GM21381 (cell line): ENCODE measurements at regions not wholly inside any gene's neighbourhood (a gene's known extent, or its start where the extent isn't known, plus 50 kb on each side); places are given as distances from the start of the nearest gene placed in this dataset.

ENCODE experiments used
- ATAC-seq: cut with Tn5 transposase; IDR thresholded peaks from one replicate; pipeline ENCODE4 v1.9.1; 2021; ENCODE audit warnings: mild to moderate bottlenecking, moderate library complexity; ENCODE audit not compliant: unreplicated experiment

DNA sequence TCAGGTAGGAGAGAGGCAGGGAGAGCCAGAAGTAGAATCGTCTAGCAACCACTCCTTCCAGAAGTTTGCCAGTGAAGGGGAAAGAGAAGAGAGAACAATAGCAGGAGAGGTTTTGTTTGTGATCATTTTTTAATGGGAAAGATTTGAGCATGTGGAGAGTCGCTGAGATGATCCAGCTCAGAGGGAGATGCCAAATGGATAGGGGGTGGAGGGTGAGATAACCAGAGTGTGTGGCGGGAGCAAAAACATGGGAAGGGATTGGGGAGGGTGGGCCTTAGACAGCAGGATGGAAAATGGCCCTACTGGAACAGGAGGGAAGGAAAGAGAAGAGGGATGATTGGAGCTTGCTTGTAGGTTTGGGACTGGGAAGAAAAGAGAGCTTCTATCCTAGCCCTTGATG lies 269.8 kb downstream of the GLI2 start:
- ATAC-seq, result no peak

DNA sequence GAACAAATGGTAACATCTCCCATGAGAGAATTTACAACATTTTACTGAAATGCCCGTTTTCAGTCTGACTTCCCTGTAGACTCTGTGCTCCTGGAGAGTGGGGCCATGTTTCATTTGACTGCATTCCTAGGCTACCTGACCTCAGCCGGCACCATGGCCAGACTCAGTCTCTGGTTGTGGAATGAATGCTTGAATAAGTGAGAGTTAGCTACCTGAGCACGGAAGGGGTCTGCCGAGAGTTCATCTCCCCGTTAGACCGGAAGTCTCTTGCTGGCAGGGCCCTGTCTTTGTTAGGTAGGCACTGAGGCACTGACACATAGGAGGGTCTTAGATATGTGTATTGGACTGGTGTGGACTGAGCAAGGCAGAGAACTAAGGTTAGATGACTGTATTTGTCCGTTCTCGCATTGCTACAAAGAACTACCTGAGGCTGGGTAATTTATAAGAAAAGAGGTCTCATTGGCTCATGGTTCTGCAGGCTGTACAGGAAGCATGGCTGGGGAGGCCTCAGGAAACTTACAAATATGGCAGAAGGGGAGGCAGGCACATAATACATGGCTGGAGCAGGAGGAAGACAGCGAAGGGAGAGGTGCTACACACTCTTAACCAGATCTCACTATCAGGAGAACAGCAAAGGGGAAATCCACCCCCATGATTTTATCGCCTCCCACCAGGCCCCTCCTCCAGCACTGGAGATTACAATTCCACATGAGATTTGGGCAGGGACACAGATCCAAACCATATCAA lies 271.2 kb downstream of the GLI2 start:
- no peak for ATAC-seq

DNA sequence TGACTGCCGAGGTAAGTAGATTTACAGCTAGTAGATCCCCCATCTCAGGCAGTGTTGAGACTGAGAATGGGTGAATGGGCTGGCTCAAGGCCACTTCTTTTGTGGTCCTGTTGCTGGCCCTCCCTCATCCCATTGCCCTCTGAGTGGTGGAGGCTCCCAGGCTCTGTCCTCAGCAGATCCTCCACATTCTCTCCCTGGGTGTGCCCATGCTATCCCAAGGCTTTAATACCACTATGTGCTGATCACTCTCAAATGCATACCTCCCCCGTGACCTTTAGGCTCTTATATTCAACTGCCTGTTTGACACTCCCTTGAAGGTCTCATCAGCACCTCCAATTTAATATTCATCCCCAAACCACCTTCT lies 271.8 kb downstream of the GLI2 start:
- no peak for ATAC-seq

DNA sequence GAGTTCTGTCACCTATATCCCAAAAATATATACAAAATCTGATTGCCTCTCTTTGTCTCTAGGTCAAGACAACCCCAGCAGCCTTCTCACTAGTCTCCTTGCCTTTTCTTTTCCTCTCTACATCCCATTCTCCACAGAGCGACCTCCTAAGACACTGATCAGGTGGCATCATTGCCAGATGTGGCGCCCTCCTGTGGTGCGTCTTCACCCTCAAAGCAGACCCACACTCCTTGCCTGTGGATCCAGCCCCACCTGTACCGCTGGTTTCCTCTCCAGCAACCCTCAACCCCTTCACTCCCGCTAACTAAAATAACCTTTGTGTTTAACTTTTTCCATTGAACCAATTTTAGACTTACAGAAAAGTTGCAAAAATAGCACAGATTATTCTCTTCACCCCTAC lies 273.3 kb downstream of the GLI2 start:
- ATAC-seq, result no peak

DNA sequence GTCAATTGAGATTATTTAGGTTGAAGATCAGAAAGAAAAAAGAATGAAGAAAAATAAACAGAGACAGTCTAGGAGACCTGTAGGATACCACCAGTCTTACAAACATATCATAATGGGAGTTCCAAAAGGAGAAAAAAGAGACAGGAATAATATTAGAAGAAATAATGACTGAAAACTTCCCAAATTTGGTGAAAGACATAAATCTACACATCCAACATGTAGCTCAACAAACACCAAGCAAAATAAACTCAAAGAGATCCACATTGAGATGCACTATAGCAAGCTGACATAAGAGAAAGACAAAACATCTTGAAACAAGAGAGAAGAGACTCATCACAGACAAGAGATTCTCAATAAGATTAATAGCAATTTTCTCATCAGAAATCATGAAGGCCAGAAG lies 274.0 kb downstream of the TFCP2L1 start:
- no peak for ATAC-seq

DNA sequence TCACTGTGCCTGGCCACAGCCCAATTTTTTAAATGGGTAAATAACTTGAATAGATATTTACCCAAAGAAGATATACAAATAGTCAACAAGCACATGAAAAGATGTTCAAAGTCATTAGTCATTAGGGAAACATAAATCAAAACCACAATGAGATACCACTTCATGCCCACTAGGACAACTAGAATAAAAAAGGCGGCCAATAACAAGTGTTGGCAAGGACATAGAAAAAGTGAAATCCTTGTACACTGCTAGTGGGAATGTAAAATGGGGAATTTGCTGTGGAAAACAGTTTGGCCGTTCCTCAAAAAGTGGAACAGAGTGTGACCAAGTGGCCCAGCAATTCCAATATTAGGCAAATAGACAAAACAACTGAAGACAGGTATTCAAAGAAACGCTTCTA lies 270.1 kb downstream of the TFCP2L1 start:
- no peak for ATAC-seq

DNA sequence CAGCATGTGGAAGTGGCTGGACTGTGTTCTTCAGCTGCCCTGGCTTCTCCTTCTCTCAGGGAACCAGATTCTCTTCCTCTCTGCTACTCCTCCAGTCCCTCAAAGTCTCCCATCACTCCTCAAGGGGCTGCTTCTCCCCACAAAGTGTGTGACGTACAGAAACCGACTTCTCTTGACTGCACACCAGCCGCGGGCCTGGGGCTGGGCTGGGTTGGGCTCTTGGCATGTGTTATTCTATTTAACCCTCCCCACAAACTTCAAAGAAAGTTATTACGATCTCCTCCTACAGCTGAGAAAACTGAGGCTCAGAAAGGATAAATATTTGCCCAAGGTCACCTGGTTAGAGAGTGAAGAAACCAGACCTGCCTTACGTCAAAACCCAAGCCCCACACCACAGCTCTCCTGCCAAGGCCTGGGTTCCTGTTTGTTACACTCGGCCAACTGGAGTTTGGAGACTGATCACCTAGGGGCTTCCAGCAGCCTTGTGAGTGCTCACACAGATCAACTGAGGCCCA lies 269.0 kb downstream of the TFCP2L1 start:
- ATAC-seq, result no peak

DNA sequence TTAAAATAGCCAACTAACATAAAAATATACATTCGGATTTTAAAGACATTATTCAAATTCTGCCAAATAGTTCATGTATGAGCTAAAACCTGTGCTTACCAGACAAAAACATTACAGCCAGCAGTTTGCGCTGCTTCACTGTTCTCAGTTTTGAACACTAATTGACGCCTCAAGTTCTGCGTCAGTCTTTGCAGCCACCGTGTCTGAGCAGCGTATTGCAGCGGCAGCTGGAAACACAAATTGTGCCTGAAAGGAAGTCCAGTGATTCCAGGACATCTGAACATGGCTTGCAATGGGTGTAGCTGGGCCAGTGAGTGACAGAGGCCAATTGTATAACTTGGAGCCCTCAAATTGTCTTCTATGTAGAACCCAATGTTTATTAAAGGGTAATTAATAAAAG lies 267.6 kb downstream of the TFCP2L1 start:
- no peak for ATAC-seq

DNA sequence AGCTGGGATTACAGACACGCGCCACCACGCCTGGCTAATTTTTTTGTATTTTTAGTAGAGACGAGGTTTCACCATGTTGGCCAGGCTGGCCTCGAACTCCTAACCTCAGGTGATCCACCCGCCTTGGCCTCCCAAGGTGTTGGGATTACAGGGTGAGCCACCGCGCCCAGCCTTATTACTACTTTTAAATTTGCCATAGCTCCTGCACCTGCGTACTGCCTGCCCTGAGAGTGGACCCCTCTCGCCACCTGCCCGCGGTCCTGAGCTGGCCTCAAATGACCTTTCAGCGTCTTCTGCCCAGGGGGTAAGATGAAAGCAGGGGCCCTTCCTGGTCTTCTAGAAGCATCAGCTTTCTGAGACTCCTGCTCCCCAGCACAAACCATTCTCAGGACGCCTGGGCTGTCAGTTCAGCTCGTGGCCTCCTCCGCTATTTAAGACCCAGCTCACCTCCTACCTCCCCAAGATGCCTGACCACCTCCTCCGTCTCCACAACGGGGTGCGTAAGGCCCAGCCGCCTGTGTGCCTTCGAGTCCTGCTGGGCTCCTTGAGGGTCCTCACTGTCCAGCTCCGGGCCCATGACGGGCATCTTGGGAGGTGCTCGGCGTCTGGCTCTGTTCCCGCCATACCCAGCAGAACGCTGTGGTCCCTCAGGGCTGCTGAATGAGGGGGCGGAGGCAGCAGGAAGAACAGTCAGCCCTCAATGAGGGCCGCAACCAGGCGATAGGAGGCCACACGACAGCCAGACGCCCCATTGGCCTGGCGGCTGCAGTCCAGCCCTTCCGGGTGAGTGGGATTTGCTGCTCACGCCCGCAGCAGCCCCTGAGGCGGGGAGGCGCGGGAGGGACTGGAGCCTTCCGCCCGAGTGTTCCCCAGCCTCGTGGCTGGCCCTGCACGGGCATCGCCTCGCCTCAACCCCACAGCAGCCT lies 266.6 kb downstream of the TFCP2L1 start:
- ATAC-seq, result no peak

DNA sequence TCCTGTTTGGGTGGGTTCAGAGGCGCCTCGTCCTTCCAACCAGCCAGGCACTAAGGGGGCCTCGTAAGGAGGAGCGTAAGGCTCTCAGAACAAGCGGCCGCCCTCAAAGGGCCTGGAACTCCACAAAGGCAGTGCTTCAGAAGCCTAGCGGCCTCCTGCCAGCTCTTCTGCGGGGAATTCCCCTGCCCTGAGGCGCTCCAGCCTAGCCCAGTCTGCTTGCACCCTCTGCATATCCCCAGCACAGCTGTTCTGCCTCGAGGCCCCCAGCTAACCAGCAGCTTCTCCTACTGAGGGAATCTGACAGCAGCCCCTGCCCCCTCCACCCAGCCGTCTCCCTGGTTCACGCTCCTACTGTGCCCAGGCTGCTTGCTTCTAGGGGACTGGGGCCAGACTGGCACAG lies 265.9 kb downstream of the TFCP2L1 start:
- ATAC-seq, result no peak

DNA sequence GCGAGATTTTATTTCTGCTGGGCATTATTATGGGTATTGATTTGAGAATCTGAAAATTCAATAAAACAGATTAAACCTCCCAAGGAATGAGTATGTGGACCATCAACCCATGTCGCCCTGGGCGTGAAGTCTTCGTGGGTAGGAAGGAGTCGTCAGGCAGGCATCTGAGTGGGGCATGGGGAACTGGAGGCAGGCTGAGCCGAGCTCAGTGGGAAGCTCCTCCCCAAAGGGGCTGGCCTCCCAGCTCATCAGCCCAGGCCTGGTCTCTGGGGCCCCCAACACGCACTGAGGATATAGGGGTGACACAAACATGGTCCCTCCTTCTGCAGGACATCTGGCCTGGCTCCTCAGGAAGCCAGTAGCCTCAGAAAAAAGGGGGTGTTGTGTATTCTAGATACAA lies 265.2 kb downstream of the TFCP2L1 start:
- ATAC-seq, result no peak

DNA sequence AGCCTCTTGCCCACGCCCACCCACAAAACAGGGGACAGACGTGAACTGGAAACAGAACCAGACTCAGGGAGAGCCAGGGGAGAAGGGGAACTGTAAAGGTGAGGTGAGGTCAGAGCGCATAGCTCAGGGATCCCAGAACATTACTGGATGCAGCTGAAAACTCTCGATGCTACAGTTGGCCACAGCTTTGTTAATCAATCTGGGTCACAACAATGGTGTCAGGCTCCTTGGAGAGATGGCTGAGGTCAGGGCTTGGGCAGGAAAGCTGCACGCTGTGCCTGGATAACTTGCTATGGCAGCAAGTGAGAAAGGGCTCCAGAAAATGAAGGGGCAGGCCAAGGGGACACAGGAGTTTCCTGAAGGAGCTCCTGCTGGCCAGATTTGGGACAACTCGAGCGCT lies 263.3 kb downstream of the TFCP2L1 start:
- no peak for ATAC-seq

DNA sequence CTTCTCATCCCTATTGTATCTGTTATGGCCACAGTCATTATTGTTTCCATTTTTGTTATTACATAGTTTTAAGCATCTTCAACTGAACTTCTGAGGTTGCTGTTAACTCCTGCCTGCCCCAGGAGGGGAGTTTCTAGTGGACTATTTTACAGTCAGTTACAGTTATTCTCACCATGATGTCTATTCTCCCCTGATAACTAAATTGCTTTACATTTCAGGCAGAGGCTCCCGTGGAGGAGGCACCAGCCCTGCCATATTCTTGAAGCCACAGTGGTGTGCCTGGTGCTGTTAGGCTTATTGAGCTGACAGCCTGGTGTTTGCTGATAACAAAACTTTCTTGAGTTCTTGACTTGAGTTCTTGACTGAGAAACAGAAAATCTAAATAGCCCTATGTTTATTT lies 256.4 kb downstream of the TFCP2L1 start:
- no peak for ATAC-seq

DNA sequence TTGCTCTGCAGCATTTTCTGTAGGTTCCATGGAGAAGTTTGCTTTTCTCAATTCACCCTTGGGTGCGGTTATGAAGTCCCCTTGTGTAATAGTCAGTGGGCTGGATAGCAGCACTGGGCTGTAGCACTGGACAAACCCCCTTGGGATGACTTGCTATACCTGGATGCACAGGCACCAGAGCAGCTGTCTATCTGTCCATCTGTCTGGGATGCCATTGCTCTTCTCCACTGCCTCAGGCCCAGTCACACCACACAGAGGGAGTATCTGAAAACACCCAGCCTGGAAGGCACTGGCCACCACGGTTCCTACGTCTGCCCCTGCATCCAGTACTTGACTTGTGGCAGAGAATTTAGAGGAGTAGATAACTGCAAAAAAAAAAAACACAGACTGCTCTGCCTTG lies 254.5 kb downstream of the TFCP2L1 start:
- ATAC-seq, result no peak

DNA sequence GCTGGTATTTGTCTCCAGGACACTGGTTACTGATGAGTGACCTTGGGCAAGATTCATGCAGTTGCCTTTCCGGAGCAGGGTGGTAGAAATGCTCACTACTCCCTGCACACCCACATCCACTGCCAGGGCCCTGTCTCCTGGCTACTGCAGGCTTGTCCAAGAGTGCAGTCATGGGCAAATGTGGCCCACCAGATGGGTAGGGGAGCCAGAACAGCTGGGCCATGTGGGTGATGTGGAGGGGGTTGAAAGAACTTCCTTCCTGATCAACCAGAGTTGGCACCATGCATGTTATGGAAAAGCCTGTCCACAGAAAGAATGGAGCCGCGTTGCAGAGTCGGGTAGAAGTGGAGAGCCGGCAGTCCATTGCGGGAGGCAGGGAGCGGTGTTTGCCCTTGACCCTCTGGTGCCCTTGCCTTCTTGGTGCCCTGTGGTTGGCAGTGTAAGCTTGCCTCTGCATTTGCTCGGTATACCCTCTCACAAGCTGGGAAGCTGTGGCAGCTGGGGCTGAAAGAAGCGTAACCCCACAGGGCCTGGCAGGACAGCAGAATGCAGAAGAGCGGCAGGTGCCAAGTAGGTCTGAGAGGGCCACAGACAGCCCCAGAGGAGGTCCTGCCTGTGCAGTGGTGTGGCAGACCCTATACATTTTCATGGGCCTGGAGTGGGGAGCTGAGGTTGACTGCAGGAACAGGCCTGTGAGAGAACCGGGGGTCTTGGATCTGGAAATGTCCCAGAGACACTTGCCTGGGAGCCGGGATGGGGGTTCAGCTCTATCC lies 253.2 kb downstream of the TFCP2L1 start:
- ATAC-seq, result no peak

DNA sequence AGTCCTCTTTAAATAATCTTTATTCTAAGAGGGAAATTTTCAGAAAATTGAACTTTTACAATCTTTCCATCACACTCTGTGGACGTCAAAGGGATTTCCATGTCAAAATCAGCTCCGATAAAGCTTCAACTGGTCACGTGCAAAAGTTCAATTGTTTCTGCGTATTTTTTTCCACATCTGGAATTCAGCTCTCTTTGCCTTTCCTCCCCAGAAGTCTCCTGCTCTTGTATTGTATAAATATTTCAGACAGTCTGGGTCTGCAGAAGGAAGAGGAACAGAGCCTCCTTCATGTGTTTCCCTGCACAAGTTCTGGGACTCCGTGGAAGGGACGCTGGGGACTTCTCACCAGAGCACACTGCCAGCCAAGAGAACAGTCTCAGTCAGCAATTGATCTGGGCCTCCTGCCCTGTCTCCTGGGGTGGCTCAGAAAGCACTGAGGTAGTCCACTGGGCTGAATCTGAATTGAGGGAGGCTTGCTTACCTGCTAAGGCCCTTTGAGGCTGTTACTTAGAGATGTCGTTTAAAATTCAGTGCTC lies 251.5 kb downstream of the TFCP2L1 start:
- no peak for ATAC-seq

DNA sequence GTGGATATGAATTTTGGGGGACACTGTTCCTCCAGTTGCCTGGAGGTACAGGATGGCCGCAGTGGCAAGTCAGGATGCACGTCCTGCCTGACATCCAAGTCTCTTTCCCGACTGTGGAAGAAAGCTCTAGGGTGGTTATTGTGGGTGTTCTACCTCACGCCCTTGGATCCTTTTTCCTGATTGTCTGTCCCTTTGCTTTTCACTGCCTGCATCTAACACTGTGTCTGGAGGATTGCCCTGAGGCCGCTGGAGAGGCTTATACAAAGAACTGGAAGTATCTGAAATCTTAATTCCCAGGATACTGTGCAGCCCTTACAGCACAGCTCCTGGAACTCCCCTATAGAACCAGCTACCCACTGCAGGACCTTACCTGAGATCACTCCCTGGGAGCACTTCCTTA lies 250.5 kb downstream of the TFCP2L1 start:
- ATAC-seq, result no peak

DNA sequence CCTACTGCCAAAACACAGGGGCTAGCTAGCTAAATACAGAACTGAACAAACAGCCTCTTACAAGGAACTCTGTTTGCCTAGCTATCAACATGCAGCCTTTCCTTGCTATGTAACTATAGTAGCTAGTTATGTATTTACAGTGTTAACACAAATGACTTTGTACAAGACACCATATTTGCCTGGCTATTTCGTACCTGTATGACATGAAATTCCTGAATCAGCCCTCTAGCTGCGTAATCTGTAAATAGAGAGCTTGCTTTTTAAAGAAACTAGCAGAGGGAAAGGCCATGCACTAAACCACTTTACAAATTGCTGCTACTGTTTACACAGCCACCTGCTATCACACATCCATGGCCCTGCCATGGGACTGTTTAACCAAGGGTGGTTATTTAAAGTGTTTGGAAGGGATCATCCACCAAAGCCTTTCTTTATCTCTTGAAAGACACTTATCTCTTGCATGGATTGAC lies 248.7 kb downstream of the TFCP2L1 start:
- no peak for ATAC-seq

DNA sequence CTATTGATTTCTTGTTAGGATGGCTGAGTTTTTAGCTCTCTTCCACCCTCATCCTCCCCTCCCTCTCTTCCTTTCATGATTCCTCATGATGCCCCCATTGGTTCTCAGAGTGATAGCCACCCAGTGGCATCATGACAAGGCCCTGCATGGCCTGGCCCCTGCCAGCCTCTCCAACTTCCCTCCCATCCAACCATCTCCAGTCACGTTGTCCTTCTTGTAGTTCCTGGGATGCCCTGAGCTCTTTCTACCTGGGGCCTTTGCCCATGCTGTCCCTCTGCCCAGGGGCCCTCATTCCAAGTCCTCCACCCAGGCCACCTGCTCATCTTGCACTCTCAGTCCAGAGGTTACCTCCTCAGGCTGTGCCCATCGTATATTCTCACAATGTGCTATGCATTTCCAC lies 247.5 kb downstream of the TFCP2L1 start:
- no peak for ATAC-seq

DNA sequence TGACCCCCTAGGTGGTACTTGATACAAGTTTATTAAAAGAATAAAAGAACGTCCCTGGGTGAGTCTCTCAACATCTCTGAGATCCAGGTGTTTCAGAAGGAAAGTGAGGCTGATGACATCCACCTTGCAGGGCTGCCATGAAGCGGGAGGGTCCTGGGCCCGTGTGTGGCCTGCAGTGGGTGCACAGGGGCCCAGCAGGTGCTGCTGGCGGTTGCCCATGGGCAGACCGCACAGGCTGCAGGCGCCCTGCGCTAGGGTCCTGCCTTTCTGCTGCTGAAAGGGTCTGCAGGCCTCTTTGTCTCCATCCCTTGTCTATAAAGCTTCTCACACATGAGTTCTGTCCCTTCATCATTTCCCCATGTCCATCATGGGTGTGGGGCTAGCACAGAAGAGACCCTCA lies 247.0 kb downstream of the TFCP2L1 start:
- ATAC-seq, result no peak

DNA sequence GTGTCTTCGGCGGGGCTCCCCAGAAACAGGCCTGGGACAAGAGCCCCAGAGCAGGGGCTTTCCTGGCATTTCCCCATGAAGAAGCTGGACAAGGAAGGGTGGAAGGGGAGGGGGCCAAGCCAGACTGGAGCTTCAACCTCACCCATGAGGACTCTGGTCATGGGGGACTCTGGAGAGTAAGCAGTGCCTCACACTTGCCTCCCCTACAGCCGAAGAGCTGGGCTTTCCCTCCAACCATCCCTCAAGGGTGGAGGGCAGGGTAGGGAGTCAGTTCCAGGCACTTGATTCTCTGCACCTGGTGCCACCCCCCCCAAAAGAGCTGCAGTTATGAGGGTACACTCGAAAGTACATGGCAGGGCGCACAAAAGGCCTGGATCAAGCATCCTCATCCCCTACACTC lies 246.6 kb downstream of the TFCP2L1 start:
- ATAC-seq, result no peak
